ENCODE measurements at regions not wholly inside any gene's neighbourhood (a gene's known extent, or its start where the extent isn't known, plus 50 kb on each side); places are given as distances from the start of the nearest gene placed in this dataset.

GRCh38 chr13:55788548-55788947 is 1352.2 kb upstream of the PRR20A start:
- intact Hi-C loops (cut with DNase I), result no loop called here
- H3K4me1 ChIP-seq (replicated peaks in 1 of 2), result no peaks in the 10 kb centered on the region
- no peak overlapping the region for H3K27ac ChIP-seq
- H3K9me3 ChIP-seq (replicated peaks in 1 of 3), result no peaks in the 10 kb centered on the region
- no peak overlapping the region for H3K4me3 ChIP-seq
- no peaks in the 10 kb centered on the region for H3K36me3 ChIP-seq (replicated peaks in 1 of 2)
- TF ChIP-seq CTCF (IDR thresholded peaks at IDR 0.05), result no peak
- no peak for TF ChIP-seq POLR2A (IDR thresholded peaks at IDR 0.05)
- whole genome bisulfite sequencing, 4 donors, result 79 to 100% (median 91%) methylated on average over 1 of the region's 1 CpG
- no peaks in the 10 kb centered on the region for H3K27me3 ChIP-seq
- no peak for DNase-seq

- Histone ChIP-seq H3K36me3 (replicated peaks in 1 of 2) (no peaks in the 10 kb centered on the region), H3K27me3 (no peaks in the 10 kb centered on the region), H3K27ac (no peak overlapping the region), H3K4me3 (no peak overlapping the region), H3K9me3 (replicated peaks in 1 of 3) (no peaks in the 10 kb centered on the region), H3K4me1 (replicated peaks in 1 of 2) (no peaks in the 10 kb centered on the region)
- no peak for TF ChIP-seq POLR2A (IDR thresholded peaks at IDR 0.05)
- TF ChIP-seq CTCF (IDR thresholded peaks at IDR 0.05), result no peak
- 67 to 78% (median 73%) methylated on average over 3 of the region's 3 CpGs for WGBS, 4 donors
- no peak for DNase-seq
- intact Hi-C loops (cut with DNase I), result no loop called here
Observed at GRCh38 chr13:55792544-55793193, 1348.0 kb upstream of the PRR20A start.

GRCh38 chr13:55815458-55816033 is 1325.2 kb upstream of the PRR20A start:
- Histone ChIP-seq H3K4me3 (no peak overlapping the region), H3K36me3 (replicated peaks in 1 of 2) (no peaks in the 10 kb centered on the region), H3K27ac (no peak overlapping the region), H3K27me3 (no peaks in the 10 kb centered on the region), H3K9me3 (replicated peaks in 1 of 3) (no peaks in the 10 kb centered on the region), H3K4me1 (replicated peaks in 1 of 2) (no peaks in the 10 kb centered on the region)
- 62 to 79% (median 73%) methylated on average over 7 of the region's 7 CpGs for WGBS, 4 donors
- intact Hi-C loops (cut with DNase I), result no loop called here
- DNase-seq, result no peak
- TF ChIP-seq POLR2A (IDR thresholded peaks at IDR 0.05), result no peak
- TF ChIP-seq CTCF (IDR thresholded peaks at IDR 0.05), result no peak

- intact Hi-C loops (cut with DNase I), result no loop called here
- Histone ChIP-seq H3K4me1 (replicated peaks in 1 of 2) (no peaks in the 10 kb centered on the region), H3K27me3 (no peaks in the 10 kb centered on the region), H3K4me3 (no peak overlapping the region), H3K27ac (no peak overlapping the region), H3K9me3 (replicated peaks in 1 of 3) (no peaks in the 10 kb centered on the region), H3K36me3 (replicated peaks in 1 of 2) (no peaks in the 10 kb centered on the region)
- no peak for DNase-seq
- no peak for TF ChIP-seq POLR2A (IDR thresholded peaks at IDR 0.05)
- 76 to 95% (median 91%) methylated on average over 1 of the region's 1 CpG for WGBS, 4 donors
Observed at GRCh38 chr13:55816976-55817601, 1323.6 kb upstream of the PRR20A start.
